HepG2 (cell line): ENCODE measurements at regions not wholly inside any gene's neighbourhood (a gene's known extent, or its start where the extent isn't known, plus 50 kb on each side); places are given as distances from the start of the nearest gene placed in this dataset.

Experiments
- ATAC-seq: fragments of 200-7000 bp; cut with Tn5 transposase; 3 replicates; pipeline ENCODE4 v1.9.1; 2020; ENCODE audit warnings: mild to moderate bottlenecking, moderate library complexity
- BruUV-seq: library from RNA; stranded (reverse); fragments of 400-500 nt; replicated peaks from 2 replicates; lab custom pipeline; 2021; lab: Mats Ljungman, UMichigan
- CTCF ChIA-PET: fragments of 300-600 bp; formaldehyde crosslinking; extraction: SDS; loops from one replicate; lab custom pipeline; 2021; ENCODE audit warnings: low total read pairs, inconsistent platforms, low intra/inter-chr PET ratio; lab: Yijun Ruan, JAX
- POLR2A ChIA-PET: fragments of 350-600 bp; sonication (Branson Sonifier 250); formaldehyde crosslinking; loops from one replicate; lab custom pipeline; 2020; ENCODE audit warnings: antibody characterized with exemption, inconsistent platforms; lab: Yijun Ruan, JAX
- DNase-seq: peaks from one replicate; pipeline ENCODE4 v3.0.0-alpha.2; 2015; ENCODE audit warnings: low spot score
- FAIRE-seq: peaks from 3 replicates; lab custom pipeline; 2011; peaks lifted over from hg19 to GRCh38; lab: Jason Lieb, UNC
- H2AFZ ChIP-seq: one replicate; pipeline ENCODE4 v1.6.1; 2011; ENCODE audit warnings: low read length, inconsistent platforms
- H3K27ac ChIP-seq: fragments of 300-600 bp; 3 replicates; pipeline ENCODE4 v1.8.0; 2011; ENCODE audit warnings: mixed run types, mild to moderate bottlenecking, mixed read lengths, low read length, inconsistent platforms; ENCODE audit not compliant: insufficient read depth; ENCODE audit errors: extremely low read length
- H3K27me3 ChIP-seq, 2 experiments: fragments of 200-600 bp in 1 of 2; 2 replicates in 1 of 2; 3 replicates in 1 of 2; pipeline versions ENCODE4 v1.6.0 to v1.8.0; 2011; ENCODE audit warnings: low read length in 2 of 2, mild to moderate bottlenecking in 2 of 2, moderate library complexity in 2 of 2, inconsistent platforms in 1 of 2; ENCODE audit not compliant: insufficient read depth in 2 of 2, control insufficient read depth in 1 of 2
- H3K36me3 ChIP-seq, 2 experiments: fragments of 200-600 bp in 1 of 2; replicated peaks in 1 of 2; 2 replicates in 1 of 2; 3 replicates in 1 of 2; pipeline versions ENCODE4 v1.5.1 to v1.8.0; 2011; ENCODE audit warnings: low read length in 2 of 2, inconsistent platforms in 1 of 2; ENCODE audit not compliant: insufficient read depth in 2 of 2, control insufficient read depth in 1 of 2
- H3K4me1 ChIP-seq: 2 replicates; pipeline ENCODE4 v1.5.1; 2012; ENCODE audit warnings: low read length, inconsistent platforms; ENCODE audit not compliant: insufficient read depth
- H3K4me2 ChIP-seq: 2 replicates; pipeline ENCODE4 v1.6.0; 2011; ENCODE audit warnings: low read depth, low read length, inconsistent platforms
- H3K4me3 ChIP-seq, 3 experiments: fragments of 200-600 bp in 1 of 3; sonication (generic), shearing (Covaris generic) in 1 of 3; replicated peaks in 1 of 3; 2 replicates each; pipeline ENCODE4 v1.5.1; 2011 to 2016; ENCODE audit warnings: low read length in 3 of 3, inconsistent platforms in 2 of 3, low read depth in 2 of 3, mild to moderate bottlenecking in 2 of 3, control low read depth in 1 of 3, mixed read lengths in 1 of 3; ENCODE audit not compliant: insufficient read depth in 1 of 3
- H3K79me2 ChIP-seq: one replicate; pipeline ENCODE4 v1.6.1; 2011; ENCODE audit warnings: low read length, inconsistent platforms; ENCODE audit not compliant: insufficient read depth
- H3K9ac ChIP-seq: 2 replicates; pipeline ENCODE4 v1.6.0; 2011; ENCODE audit warnings: mild to moderate bottlenecking, low read depth, low read length, inconsistent platforms; ENCODE audit not compliant: insufficient read depth
- H3K9me3 ChIP-seq: 2 replicates; pipeline ENCODE4 v1.5.1; 2012; ENCODE audit warnings: mild to moderate bottlenecking, low read length
- H4K20me1 ChIP-seq: 2 replicates; pipeline ENCODE4 v1.6.0; 2011; ENCODE audit warnings: inconsistent platforms, mild to moderate bottlenecking, low read length, moderate library complexity; ENCODE audit not compliant: insufficient read depth
- AFF4 ChIP-seq: sonication (generic); formaldehyde crosslinking; IDR thresholded peaks from 2 replicates; pipeline ENCODE4 v1.4.0; 2020; ENCODE audit warnings: missing genetic modification reagents
- ATF7 ChIP-seq, 2 experiments: fragments of 450-650 bp in 1 of 2; sonication (generic) in 1 of 2; formaldehyde crosslinking in 1 of 2; IDR thresholded peaks; 2 replicates each; pipeline versions ENCODE4 v1.4.0 to v1.6.1; 2016 to 2020; ENCODE audit warnings: antibody characterized with exemption in 1 of 2, mild to moderate bottlenecking in 1 of 2, missing genetic modification reagents in 1 of 2
- DMTF1 ChIP-seq: sonication (generic); formaldehyde crosslinking; IDR thresholded peaks from 2 replicates; pipeline ENCODE4 v1.4.0; 2020; ENCODE audit warnings: mild to moderate bottlenecking, missing genetic modification reagents
- KIAA2018 ChIP-seq: sonication (generic); formaldehyde crosslinking; IDR thresholded peaks from 2 replicates; pipeline ENCODE4 v1.5.0; 2020; ENCODE audit warnings: mild to moderate bottlenecking, missing genetic modification reagents, borderline replicate concordance
- MIER2 ChIP-seq: IDR thresholded peaks from 2 replicates; pipeline ENCODE4 v1.6.1; 2016; ENCODE audit warnings: missing biosample characterization, missing genetic modification reagents
- XRCC5 ChIP-seq: fragments of 200-400 bp; formaldehyde crosslinking; optimal IDR thresholded peaks from 2 replicates; pipeline ENCODE3; 2017; ENCODE audit warnings: mild to moderate bottlenecking, low read length
- ZBTB14 ChIP-seq: sonication (generic); formaldehyde crosslinking; IDR thresholded peaks from 2 replicates; pipeline ENCODE4 v1.4.0; 2020; ENCODE audit warnings: missing genetic modification reagents
- WGBS: methylation state at CpG from one replicate; pipeline ENCODE4 v1.1.6; 2017; ENCODE audit warnings: low lambda C conversion rate; 5-methylcytosine and 5-hydroxymethylcytosine counted together
- in situ Hi-C: cut with HindIII; loops from 2 replicates; pipeline ENCODE4 v1.10.0; 2017; ENCODE audit warnings: low pct_unique_long_range_greater_than_20kb; ENCODE audit not compliant: extremely low pct_ligation_motif_present
- intact Hi-C: fragments of 100-400 bp; cut with micrococcal nuclease; formaldehyde crosslinking; loops from one replicate; pipeline ENCODE4 v1.10.0; 2022; ENCODE audit not compliant: unreplicated experiment

- TF ChIP-seq AFF4 (no peak), MIER2 (CRISPR knock-in tag) (no peak), DMTF1 (CRISPR knock-in tag) (no peak), XRCC5 (no peak), ZBTB14 (CRISPR knock-in tag) (no peak)
Measured at GRCh38 chr12:73589220-73589619, 948.4 kb upstream of the ATXN7L3B start (continued).

GRCh38 chr12:73598626-73599025, 939.0 kb upstream of the ATXN7L3B start:
- ATAC-seq (no peak), DNase-seq (no peak), FAIRE-seq (no peak)
- no peak overlapping the region for H3K4me2 ChIP-seq
- 4% methylated on average over 1 of the region's 1 CpG for WGBS
- POLR2A ChIA-PET = no interaction called here
- H3K36me3 ChIP-seq = no peaks in the 10 kb centered on the region
- BruUV-seq = no TSS peak
- no peaks in the 10 kb centered on the region for H3K27me3 ChIP-seq
- no peak overlapping the region for H3K27ac ChIP-seq
- intact Hi-C loops (no loop called here), in situ Hi-C loops (no loop called here)
- H2AFZ ChIP-seq = no peak overlapping the region
- no peak overlapping the region for H3K4me3 ChIP-seq
- H3K9me3 ChIP-seq = peaks cover 58% of the 10 kb centered on the region
- TF ChIP-seq ATF7 (IDR thresholded peaks at IDR 0.05) (peak; percentile 53), ATF7 (CRISPR knock-in tag; IDR thresholded peaks at IDR 0.05) (no peak), KIAA2018 (no peak)
- H3K79me2 ChIP-seq = no peaks in the 10 kb centered on the region
- no peaks in the 10 kb centered on the region for H3K4me1 ChIP-seq
- no peaks in the 10 kb centered on the region for H4K20me1 ChIP-seq
- CTCF ChIA-PET = no interaction called here
- no peak overlapping the region for H3K9ac ChIP-seq
